K562 (cell line): ENCODE measurements at regions not wholly inside any gene's neighbourhood (a gene's known extent, or its start where the extent isn't known, plus 50 kb on each side); places are given as distances from the start of the nearest gene placed in this dataset.
A peak's percentile ranks its signal among the peaks of the same experiment; 100 is the strongest.

Experiments
- ATAC-seq: fragments of 200-7000 bp; cut with Tn5 transposase; 3 replicates; pipeline ENCODE4 v1.9.1; 2020; ENCODE audit warnings: moderate library complexity
- BruUV-seq: library from RNA; stranded (reverse); fragments of 400-500 nt; replicated peaks from 2 replicates; lab custom pipeline; 2021; lab: Mats Ljungman, UMichigan
- CTCF ChIA-PET: fragments of 300-600 bp; formaldehyde crosslinking; extraction: SDS; loops from one replicate; lab custom pipeline; 2021; ENCODE audit warnings: low intra/inter-chr PET ratio; lab: Yijun Ruan, JAX
- POLR2A ChIA-PET: fragments of 300-600, 350-650 bp; sonication (Branson Sonifier 250); formaldehyde crosslinking; extraction: SDS; loops from one replicate; lab custom pipeline; 2021; ENCODE audit warnings: antibody characterized with exemption, inconsistent platforms; lab: Yijun Ruan, JAX
- DNase-seq, 4 experiments: peaks; one replicate each; pipeline versions ENCODE4 v3.0.0 to v3.0.0-alpha.2; 2011 to 2018; ENCODE audit warnings: low spot score in 3 of 4, mixed read lengths in 3 of 4; ENCODE audit errors: extremely low read depth in 1 of 4
- FAIRE-seq: peaks from 2 replicates; lab custom pipeline; 2011; peaks lifted over from hg19 to GRCh38; lab: Jason Lieb, UNC
- H2AFZ ChIP-seq: 2 replicates; pipeline ENCODE4 v1.6.0; 2011; ENCODE audit warnings: low read depth, low read length, control low read depth, inconsistent platforms
- H3K27ac ChIP-seq: fragments of 200-600 bp; 3 replicates; pipeline ENCODE4 v1.8.0; 2011; ENCODE audit warnings: low read depth, mild to moderate bottlenecking, control low read depth, inconsistent platforms, low read length, moderate library complexity, mixed read lengths; ENCODE audit errors: extremely low read depth
- H3K27me3 ChIP-seq, 2 experiments: fragments of 300-600 bp in 1 of 2; 2 replicates in 1 of 2; 3 replicates in 1 of 2; pipeline versions ENCODE4 v1.6.0 to v1.8.0; 2011; ENCODE audit warnings: inconsistent platforms in 2 of 2, low read length in 2 of 2, mild to moderate bottlenecking in 1 of 2, mixed read lengths in 1 of 2, moderate library complexity in 1 of 2; ENCODE audit not compliant: control insufficient read depth in 2 of 2, insufficient read depth in 2 of 2
- H3K36me3 ChIP-seq: fragments of 300-600 bp; 3 replicates; pipeline ENCODE4 v1.8.0; 2011; ENCODE audit warnings: mild to moderate bottlenecking, low read length, inconsistent platforms; ENCODE audit not compliant: control insufficient read depth, insufficient read depth
- H3K4me1 ChIP-seq, 2 experiments: fragments of 200-600 bp in 1 of 2; replicated peaks in 1 of 2; 2 replicates in 1 of 2; 3 replicates in 1 of 2; pipeline versions ENCODE4 v1.5.1 to v1.8.0; 2011; ENCODE audit warnings: inconsistent platforms in 2 of 2, low read length in 2 of 2, mild to moderate bottlenecking in 1 of 2, mixed read lengths in 1 of 2, moderate library complexity in 1 of 2; ENCODE audit not compliant: control insufficient read depth in 2 of 2, insufficient read depth in 2 of 2
- H3K4me2 ChIP-seq: 2 replicates; pipeline ENCODE4 v1.6.1; 2011; ENCODE audit warnings: low read length, control low read depth, inconsistent platforms, mixed read lengths; ENCODE audit not compliant: insufficient read depth
- H3K4me3 ChIP-seq: fragments of 200-600 bp; sonication (generic), shearing (Covaris generic); 2 replicates; pipeline ENCODE4 v1.5.1; 2016; ENCODE audit warnings: control low read depth, inconsistent platforms
- H3K79me2 ChIP-seq: fragments of 200-600 bp; 3 replicates; pipeline ENCODE4 v1.8.0; 2011; ENCODE audit warnings: low read length, inconsistent platforms; ENCODE audit not compliant: control insufficient read depth, insufficient read depth
- H3K9ac ChIP-seq, 2 experiments: 2 replicates each; pipeline versions ENCODE4 v1.6.0 to v1.6.1; 2011; ENCODE audit warnings: low read depth in 2 of 2, low read length in 2 of 2, control low read depth in 1 of 2, inconsistent platforms in 1 of 2, mild to moderate bottlenecking in 1 of 2, mixed read lengths in 1 of 2; ENCODE audit not compliant: insufficient read depth in 1 of 2
- H3K9me1 ChIP-seq: one replicate; pipeline ENCODE4 v1.6.0; 2011; ENCODE audit warnings: inconsistent platforms, mild to moderate bottlenecking, low read length, moderate library complexity; ENCODE audit not compliant: control insufficient read depth, insufficient read depth
- H3K9me3 ChIP-seq: replicated peaks from 2 replicates; pipeline ENCODE4 v1.5.1; 2011; ENCODE audit warnings: low read depth, low read length, inconsistent platforms; ENCODE audit not compliant: control insufficient read depth, insufficient read depth
- H4K20me1 ChIP-seq: replicated peaks from 2 replicates; pipeline ENCODE4 v1.6.1; 2011; ENCODE audit warnings: low read length, inconsistent platforms, mixed read lengths; ENCODE audit not compliant: control insufficient read depth, insufficient read depth
- ARID2 ChIP-seq: fragments of 450-650 bp; IDR thresholded peaks from 2 replicates; pipeline ENCODE4 v1.6.1; 2017; ENCODE audit warnings: antibody characterized with exemption, mild to moderate bottlenecking
- BHLHE40 ChIP-seq: IDR thresholded peaks from 2 replicates; pipeline ENCODE4 v1.6.1; 2011; ENCODE audit warnings: low read length, improper control_type of control experiment
- BRD4 ChIP-seq: fragments of 200-600 bp; sonication (generic); IDR thresholded peaks from 2 replicates; pipeline ENCODE4 v1.6.1; 2017; ENCODE audit warnings: inconsistent platforms
- CBX8 ChIP-seq: fragments of 200-600 bp; sonication (generic); IDR thresholded peaks from 2 replicates; pipeline ENCODE4 v1.6.1; 2012; ENCODE audit warnings: borderline replicate concordance, mixed run types, low read depth, mild to moderate bottlenecking, moderate library complexity, mixed read lengths, low read length, control low read depth, inconsistent platforms; ENCODE audit not compliant: poor library complexity, severe bottlenecking; ENCODE audit errors: extremely low read depth
- CREM ChIP-seq: IDR thresholded peaks from 2 replicates; pipeline ENCODE4 v1.6.1; 2014; ENCODE audit warnings: antibody characterized with exemption, low read depth
- ETV5 ChIP-seq: sonication (generic); formaldehyde crosslinking; IDR thresholded peaks from 2 replicates; pipeline ENCODE4 v1.4.0; 2020; ENCODE audit warnings: low read depth, mild to moderate bottlenecking, missing genetic modification reagents
- FOSL1 ChIP-seq: fragments of 200-800 bp; sonication (Bioruptor generic); conservative IDR thresholded peaks from 2 replicates; pipeline ENCODE4 v1.6.1; 2016; ENCODE audit warnings: missing genetic modification characterization, missing compliant biosample characterization
- HOXB6 ChIP-seq: fragments of 250-450 bp; sonication (Bioruptor Pico); IDR thresholded peaks from 2 replicates; pipeline ENCODE4 v1.5.1; 2022; ENCODE audit warnings: mild to moderate bottlenecking, borderline replicate concordance
- KDM1A ChIP-seq, 2 experiments: fragments of 450-650 bp; IDR thresholded peaks; 2 replicates each; pipeline ENCODE4 v1.6.1; 2016; ENCODE audit warnings: mild to moderate bottlenecking in 2 of 2
- KHSRP ChIP-seq: fragments of 450-650 bp; IDR thresholded peaks from 2 replicates; pipeline ENCODE4 v1.6.1; 2017
- KLF13 ChIP-seq: fragments of 450-650 bp; IDR thresholded peaks from 2 replicates; pipeline ENCODE4 v1.6.1; 2016; ENCODE audit warnings: missing genetic modification characterization, low read depth, mild to moderate bottlenecking, missing compliant biosample characterization, moderate library complexity, borderline replicate concordance
- L3MBTL2 ChIP-seq: fragments of 450-650 bp; IDR thresholded peaks from 2 replicates; pipeline ENCODE4 v1.6.1; 2016; ENCODE audit warnings: mild to moderate bottlenecking, moderate library complexity
- MAZ ChIP-seq, 2 experiments: fragments of 450-650 bp in 1 of 2; sonication (generic) in 1 of 2; formaldehyde crosslinking; IDR thresholded peaks in 1 of 2; conservative IDR thresholded peaks in 1 of 2; 2 replicates each; pipeline versions ENCODE4 v1.4.0 to v1.5.0; 2020; ENCODE audit warnings: mild to moderate bottlenecking in 1 of 2, missing genetic modification reagents in 1 of 2
- RAD51 ChIP-seq: fragments of 450-650 bp; IDR thresholded peaks from 2 replicates; pipeline ENCODE4 v1.7.1; 2016; ENCODE audit warnings: low read depth, mild to moderate bottlenecking, borderline replicate concordance
- RUNX1 ChIP-seq: sonication (generic); IDR thresholded peaks from 2 replicates; pipeline ENCODE4 v1.6.1; 2016; ENCODE audit warnings: antibody characterized with exemption, low read depth
- SMAD3 ChIP-seq: fragments of 450-650 bp; formaldehyde crosslinking; conservative IDR thresholded peaks from 2 replicates; pipeline ENCODE4 v1.4.0; 2020; ENCODE audit warnings: mild to moderate bottlenecking
- SMARCA4 ChIP-seq: fragments of 450-650 bp; IDR thresholded peaks from 2 replicates; pipeline ENCODE4 v1.6.1; 2016
- SMARCC2 ChIP-seq: fragments of 450-650 bp; IDR thresholded peaks from 2 replicates; pipeline ENCODE4 v1.6.1; 2017; ENCODE audit warnings: antibody characterized with exemption, moderate library complexity, mild to moderate bottlenecking, low read depth
- SMARCE1 ChIP-seq: fragments of 450-650 bp; IDR thresholded peaks from 2 replicates; pipeline ENCODE4 v1.7.1; 2016; ENCODE audit warnings: mild to moderate bottlenecking
- ZNF124 ChIP-seq: sonication (generic); formaldehyde crosslinking; IDR thresholded peaks from 2 replicates; pipeline ENCODE4 v1.8.1; 2022; ENCODE audit warnings: missing genetic modification reagents
- ZNF24 ChIP-seq: fragments of 450-650 bp; IDR thresholded peaks from 2 replicates; pipeline ENCODE4 v1.6.1; 2016
- ZNF445 ChIP-seq: fragments of 250-450 bp; sonication (Bioruptor Pico); IDR thresholded peaks from 2 replicates; pipeline ENCODE4 v1.4.0; 2020; ENCODE audit warnings: low read depth, mild to moderate bottlenecking, moderate library complexity
- WGBS: fragments of 100-300 bp; shearing (Covaris generic); methylation state at CpG from one replicate; pipeline ENCODE4 v1.1.6; 2016; ENCODE audit warnings: low coverage, mixed read lengths; ENCODE audit not compliant: insufficient coverage; ENCODE audit errors: missing lambda C conversion rate; 5-methylcytosine and 5-hydroxymethylcytosine counted together
- in situ Hi-C: fragments of 300-500 bp; cut with MboI; formaldehyde crosslinking; loops from 4 replicates; pipeline ENCODE4 v1.15.0; 2018; ENCODE audit warnings: inconsistent platforms, mixed read lengths
- intact Hi-C: fragments of 100-400 bp; cut with micrococcal nuclease; formaldehyde crosslinking; loops from 2 replicates; pipeline ENCODE4 v1.14.2; 2022
- TF ChIP-seq, protein P1 (sequence below): fragments of 450-650 bp; formaldehyde crosslinking; IDR thresholded peaks from 2 replicates; pipeline ENCODE4 v1.4.0; 2020; ENCODE audit warnings: mild to moderate bottlenecking, moderate library complexity

DNA sequence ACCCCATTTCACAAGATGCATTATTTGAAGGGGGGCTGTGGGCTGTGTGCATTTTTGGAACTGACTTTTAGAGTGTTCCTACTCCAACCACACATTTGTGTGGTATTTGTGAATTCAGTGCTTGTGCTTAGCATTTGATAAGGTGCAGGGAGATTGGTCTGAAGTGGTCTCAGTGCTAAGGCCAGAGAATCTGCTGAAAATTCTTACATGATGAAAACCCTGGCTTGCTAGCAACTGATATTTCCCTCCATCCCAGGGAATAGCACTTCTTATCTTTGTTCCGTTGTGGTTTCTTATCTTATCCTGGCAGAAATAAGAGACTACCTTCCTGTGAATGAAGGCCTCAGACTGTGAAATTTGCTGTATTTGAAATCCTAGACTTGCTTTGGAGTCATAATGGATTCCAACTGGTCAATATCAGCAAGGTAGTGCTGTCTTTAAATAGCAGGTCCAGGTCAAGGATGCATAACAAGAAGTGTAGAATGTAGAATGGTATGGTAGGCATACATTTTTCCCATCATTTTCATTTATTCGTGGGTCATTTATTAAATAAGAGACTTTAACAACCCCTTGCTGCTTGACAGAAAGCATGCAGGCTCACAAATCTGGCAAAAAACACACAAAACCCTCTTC, 986.9 kb downstream of the REEP3 start:
- ChIA-PET CTCF (no interaction called here), POLR2A (interaction anchor here (1.7 kb wide), 1 partner anchor 8 kb away, joined by 8 read pairs; no protein-coding TSS in a partner anchor)
- H3K27ac ChIP-seq, result peak overlapping the region; percentile 53; the same call in 2 of the 3 replicates
- no peaks in the 10 kb centered on the region for H3K9me1 ChIP-seq
- peaks cover 2% of the 10 kb centered on the region for H3K9me3 ChIP-seq
- no peaks in the 10 kb centered on the region for H3K27me3 ChIP-seq
- 0% methylated on average over 2 of the region's 2 CpGs for WGBS
- no peak overlapping the region for H3K4me3 ChIP-seq
- peak overlapping the region; percentile 42 for H3K4me2 ChIP-seq
- H3K79me2 ChIP-seq, result no peaks in the 10 kb centered on the region
- BruUV-seq, result no TSS peak
- FAIRE-seq (peak; percentile 92), DNase-seq (peak; percentile 30 to 90 (median 55)), ATAC-seq (peak; percentile 87)
- H2AFZ ChIP-seq, result 0 out of 2 replicates have a peak overlapping the region, but pooled peaks have one; percentile 10
- in situ Hi-C loops (no loop called here), intact Hi-C loops (loop anchor here (2.0 to 10.0 kb wide), 3 partner anchors 15 to 137 kb away; no protein-coding TSS in a partner anchor)
- 0 out of 4 replicates have a peak overlapping the region, but pooled peaks of 1 of the 2 experiments have one; percentile 6 for H3K9ac ChIP-seq
- H3K4me1 ChIP-seq, result peaks cover 7 to 32% of the 10 kb centered on the region in 2 experiments; a peak in 4 of 5 replicates
- no peaks in the 10 kb centered on the region for H4K20me1 ChIP-seq
- no peaks in the 10 kb centered on the region for H3K36me3 ChIP-seq
- peak; percentile 50 for TF ChIP-seq CREM
- peak; percentile 57; the same call in 1 of the 2 replicates for TF ChIP-seq BRD4
- TF ChIP-seq SMAD3 (CRISPR knock-in tag), result peak; percentile 72
- no peak for TF ChIP-seq ZNF445 (CRISPR knock-in tag)
- TF ChIP-seq, protein P1, sequence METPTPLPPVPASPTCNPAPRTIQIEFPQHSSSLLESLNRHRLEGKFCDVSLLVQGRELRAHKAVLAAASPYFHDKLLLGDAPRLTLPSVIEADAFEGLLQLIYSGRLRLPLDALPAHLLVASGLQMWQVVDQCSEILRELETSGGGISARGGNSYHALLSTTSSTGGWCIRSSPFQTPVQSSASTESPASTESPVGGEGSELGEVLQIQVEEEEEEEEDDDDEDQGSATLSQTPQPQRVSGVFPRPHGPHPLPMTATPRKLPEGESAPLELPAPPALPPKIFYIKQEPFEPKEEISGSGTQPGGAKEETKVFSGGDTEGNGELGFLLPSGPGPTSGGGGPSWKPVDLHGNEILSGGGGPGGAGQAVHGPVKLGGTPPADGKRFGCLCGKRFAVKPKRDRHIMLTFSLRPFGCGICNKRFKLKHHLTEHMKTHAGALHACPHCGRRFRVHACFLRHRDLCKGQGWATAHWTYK (CRISPR knock-in tag), result 0 out of 2 replicates have a peak, but pooled peaks have one; percentile 75
- TF ChIP-seq RAD51, result no peak
- peak; percentile 78 for TF ChIP-seq FOSL1 (tag)
- 0 out of 2 replicates have a peak, but pooled peaks have one; percentile 71 for TF ChIP-seq ETV5
- TF ChIP-seq ARID2, result no peak
- TF ChIP-seq CBX8, result no peak
- peak; percentile 99 for TF ChIP-seq SMARCC2
- peak; percentile 63; the same call in 1 of the 2 replicates for TF ChIP-seq ZNF24
- TF ChIP-seq MAZ (CRISPR knock-in tag; conservative IDR thresholded peaks at IDR 0.05 in 1 of 2, IDR thresholded peaks at IDR 0.05 in 1 of 2), result peak in 1 of 2 experiments; percentile 45; a peak in 1 of 4 replicates
- TF ChIP-seq ZNF124 (CRISPR knock-in tag), result no peak
- TF ChIP-seq L3MBTL2, result peak; percentile 43; the same call in 1 of the 2 replicates
- TF ChIP-seq RUNX1, result peak; percentile 80; the same call in 1 of the 2 replicates
- TF ChIP-seq KDM1A (IDR thresholded peaks at IDR 0.05), result peak; percentile 94 to 95
- TF ChIP-seq HOXB6, result no peak
- 0 out of 2 replicates have a peak, but pooled peaks have one; percentile 56 for TF ChIP-seq KHSRP
- peak; percentile 100 for TF ChIP-seq SMARCE1
- TF ChIP-seq BHLHE40, result peak; percentile 34; the same call in 1 of the 2 replicates
- no peak for TF ChIP-seq KLF13
- TF ChIP-seq SMARCA4, result peak; percentile 100
